Neutrophil (primary cell): ENCODE measurements at regions not wholly inside any gene's neighbourhood (a gene's known extent, or its start where the extent isn't known, plus 50 kb on each side); places are given as distances from the start of the nearest gene placed in this dataset.

Experiments
- H3K27ac ChIP-seq: fragments of 200-600 bp; sonication (generic); 2 replicates; pipeline ENCODE4 v1.5.1; 2016; ENCODE audit warnings: mild to moderate bottlenecking, moderate library complexity
- H3K27me3 ChIP-seq: fragments of 200-600 bp; sonication (generic); 2 replicates; pipeline ENCODE4 v1.6.0; 2016; ENCODE audit warnings: mild to moderate bottlenecking
- H3K36me3 ChIP-seq: fragments of 200-600 bp; sonication (generic); 2 replicates; pipeline ENCODE4 v1.5.1; 2017
- H3K4me1 ChIP-seq, 2 experiments: fragments of 200-600 bp in 1 of 2; sonication (generic) in 1 of 2; 1 replicate in 1 of 2; 2 replicates in 1 of 2; pipeline versions ENCODE4 v1.5.1 to v1.6.1; 2013 to 2016; ENCODE audit warnings: low read depth in 1 of 2, low read length in 1 of 2, mild to moderate bottlenecking in 1 of 2, moderate library complexity in 1 of 2; ENCODE audit not compliant: control insufficient read depth in 1 of 2, insufficient read depth in 1 of 2
- H3K4me3 ChIP-seq, 2 experiments: fragments of 200-600 bp in 1 of 2; sonication (generic) in 1 of 2; 1 replicate in 1 of 2; 2 replicates in 1 of 2; pipeline ENCODE4 v1.5.1; 2013 to 2016; ENCODE audit warnings: low read depth in 1 of 2, low read length in 1 of 2, mild to moderate bottlenecking in 1 of 2, moderate library complexity in 1 of 2
- H3K9me3 ChIP-seq: fragments of 200-600 bp; sonication (generic); 2 replicates; pipeline ENCODE4 v1.5.1; 2016
- TF ChIP-seq, protein P1 (sequence below): fragments of 200-600 bp; sonication (generic); IDR thresholded peaks from 2 replicates; pipeline ENCODE4 v1.5.1; 2016; ENCODE audit warnings: antibody characterized with exemption

DNA sequence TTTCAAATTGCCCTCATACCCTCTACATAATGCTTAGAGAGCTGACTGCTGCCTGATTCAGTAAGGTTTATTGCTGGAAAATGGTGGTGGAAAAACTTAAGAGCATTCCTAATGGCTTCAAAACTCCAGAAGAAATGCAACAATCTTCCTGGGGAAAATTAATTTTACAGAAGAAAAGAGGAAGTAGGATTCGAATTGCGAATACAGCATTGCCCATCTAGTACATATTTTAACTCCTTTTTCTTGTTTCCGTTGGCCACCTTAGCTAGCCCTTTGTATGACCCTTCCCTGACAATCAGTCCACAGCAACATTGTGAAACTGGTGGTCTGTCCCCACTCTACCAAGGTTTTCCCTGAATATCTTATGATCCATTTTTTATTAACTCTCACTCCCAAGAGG, 224.7 kb downstream of the MTX2 start:
- Histone ChIP-seq H3K4me1 (no peaks in the 10 kb centered on the region), H3K4me3 (no peak overlapping the region), H3K27ac (no peak overlapping the region), H3K9me3 (no peaks in the 10 kb centered on the region), H3K36me3 (no peaks in the 10 kb centered on the region), H3K27me3 (peaks cover 97% of the 10 kb centered on the region)
- TF ChIP-seq, protein P1, sequence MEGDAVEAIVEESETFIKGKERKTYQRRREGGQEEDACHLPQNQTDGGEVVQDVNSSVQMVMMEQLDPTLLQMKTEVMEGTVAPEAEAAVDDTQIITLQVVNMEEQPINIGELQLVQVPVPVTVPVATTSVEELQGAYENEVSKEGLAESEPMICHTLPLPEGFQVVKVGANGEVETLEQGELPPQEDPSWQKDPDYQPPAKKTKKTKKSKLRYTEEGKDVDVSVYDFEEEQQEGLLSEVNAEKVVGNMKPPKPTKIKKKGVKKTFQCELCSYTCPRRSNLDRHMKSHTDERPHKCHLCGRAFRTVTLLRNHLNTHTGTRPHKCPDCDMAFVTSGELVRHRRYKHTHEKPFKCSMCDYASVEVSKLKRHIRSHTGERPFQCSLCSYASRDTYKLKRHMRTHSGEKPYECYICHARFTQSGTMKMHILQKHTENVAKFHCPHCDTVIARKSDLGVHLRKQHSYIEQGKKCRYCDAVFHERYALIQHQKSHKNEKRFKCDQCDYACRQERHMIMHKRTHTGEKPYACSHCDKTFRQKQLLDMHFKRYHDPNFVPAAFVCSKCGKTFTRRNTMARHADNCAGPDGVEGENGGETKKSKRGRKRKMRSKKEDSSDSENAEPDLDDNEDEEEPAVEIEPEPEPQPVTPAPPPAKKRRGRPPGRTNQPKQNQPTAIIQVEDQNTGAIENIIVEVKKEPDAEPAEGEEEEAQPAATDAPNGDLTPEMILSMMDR, result no peak

DNA sequence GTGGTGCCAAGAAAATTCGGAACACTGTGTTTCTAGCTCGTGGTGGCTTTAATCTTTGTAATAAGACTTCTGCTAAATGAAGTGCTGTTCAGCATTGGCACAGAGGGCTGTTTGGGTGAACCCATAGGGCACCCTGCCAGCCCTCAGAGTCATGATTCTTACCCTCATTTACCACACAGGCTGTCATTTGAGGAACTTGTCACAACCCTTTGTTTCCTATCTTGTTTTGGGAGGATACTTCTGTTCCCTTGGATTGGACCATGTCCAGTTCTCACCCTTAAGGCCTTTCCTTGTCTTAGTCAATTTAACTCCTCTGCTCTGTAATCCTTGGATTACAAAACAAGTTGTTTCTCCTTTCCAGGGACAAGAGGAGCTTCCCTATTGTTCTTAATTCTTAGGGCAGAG, 225.7 kb downstream of the MTX2 start:
- Histone ChIP-seq H3K36me3 (no peaks in the 10 kb centered on the region), H3K27me3 (peaks cover 97% of the 10 kb centered on the region), H3K9me3 (no peaks in the 10 kb centered on the region), H3K4me3 (no peak overlapping the region), H3K4me1 (no peaks in the 10 kb centered on the region), H3K27ac (no peak overlapping the region)
- TF ChIP-seq, protein P1, result no peak

DNA sequence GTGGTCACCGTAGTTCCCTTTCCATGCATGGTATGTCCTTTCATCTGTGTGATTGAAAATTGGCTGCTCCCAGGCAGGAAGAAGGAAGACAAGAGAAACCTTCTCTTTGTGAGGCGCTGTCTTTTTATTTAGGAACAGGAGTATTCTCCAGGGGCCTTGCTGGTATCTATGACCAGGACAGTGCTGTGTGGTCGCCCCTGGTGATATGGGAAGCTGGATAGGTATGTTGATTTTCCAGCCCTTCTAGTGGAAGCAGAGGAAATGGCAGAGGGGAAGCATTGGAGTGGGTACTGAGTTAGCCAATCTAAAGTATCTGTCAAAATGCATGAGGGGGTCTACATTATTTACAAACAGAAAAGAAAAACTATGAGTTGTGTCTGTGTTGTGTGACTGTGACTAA, 226.6 kb downstream of the MTX2 start:
- no peaks in the 10 kb centered on the region for H3K36me3 ChIP-seq
- peaks cover 97% of the 10 kb centered on the region for H3K27me3 ChIP-seq
- TF ChIP-seq, protein P1, result no peak
- H3K4me3 ChIP-seq, result no peak overlapping the region
- no peaks in the 10 kb centered on the region for H3K9me3 ChIP-seq
- no peak overlapping the region for H3K27ac ChIP-seq
- H3K4me1 ChIP-seq, result no peaks in the 10 kb centered on the region

DNA sequence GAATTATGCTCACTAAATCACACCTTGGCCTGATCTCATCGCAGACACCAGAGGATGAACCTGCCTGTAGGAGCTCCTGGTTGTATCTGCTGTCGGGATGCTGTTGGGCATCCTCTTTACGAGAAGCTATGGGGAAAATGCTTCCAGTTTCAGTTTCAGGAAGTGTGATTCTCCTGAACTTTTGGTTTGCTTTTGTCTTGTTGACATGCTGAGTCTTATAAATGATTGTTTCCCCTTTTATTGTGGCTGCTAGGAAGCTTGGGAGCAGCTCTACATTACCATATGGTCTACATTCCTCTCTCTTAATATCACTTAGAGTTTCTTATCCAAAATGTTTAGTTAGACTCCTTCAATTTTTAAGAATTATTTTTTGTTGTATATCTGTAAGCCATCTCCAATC, 227.5 kb downstream of the MTX2 start:
- TF ChIP-seq, protein P1, result no peak
- Histone ChIP-seq H3K4me3 (no peak overlapping the region), H3K27ac (no peak overlapping the region), H3K36me3 (no peaks in the 10 kb centered on the region), H3K4me1 (no peaks in the 10 kb centered on the region), H3K27me3 (peaks cover 98% of the 10 kb centered on the region), H3K9me3 (no peaks in the 10 kb centered on the region)

DNA sequence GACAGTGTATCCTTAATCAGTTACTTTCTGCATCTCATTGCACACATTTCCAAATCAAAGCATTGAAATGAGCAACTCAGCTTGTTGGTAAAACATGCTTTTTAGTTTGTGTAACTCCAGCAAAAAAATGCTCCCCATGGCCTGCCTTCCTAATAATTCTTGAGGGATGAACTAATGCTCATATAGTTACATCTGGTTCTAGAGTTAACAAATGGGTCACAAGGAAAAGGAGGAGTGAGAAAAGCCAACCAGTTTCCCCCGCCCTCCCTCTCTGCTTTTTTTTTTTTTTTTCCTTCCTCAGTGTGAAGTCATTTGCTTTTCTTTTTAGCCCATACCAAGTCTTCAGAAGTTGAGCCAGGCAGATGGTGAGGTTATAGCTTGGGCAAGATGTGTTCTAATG, 231.7 kb downstream of the MTX2 start:
- H3K27ac ChIP-seq, result no peak overlapping the region
- TF ChIP-seq, protein P1, result no peak

DNA sequence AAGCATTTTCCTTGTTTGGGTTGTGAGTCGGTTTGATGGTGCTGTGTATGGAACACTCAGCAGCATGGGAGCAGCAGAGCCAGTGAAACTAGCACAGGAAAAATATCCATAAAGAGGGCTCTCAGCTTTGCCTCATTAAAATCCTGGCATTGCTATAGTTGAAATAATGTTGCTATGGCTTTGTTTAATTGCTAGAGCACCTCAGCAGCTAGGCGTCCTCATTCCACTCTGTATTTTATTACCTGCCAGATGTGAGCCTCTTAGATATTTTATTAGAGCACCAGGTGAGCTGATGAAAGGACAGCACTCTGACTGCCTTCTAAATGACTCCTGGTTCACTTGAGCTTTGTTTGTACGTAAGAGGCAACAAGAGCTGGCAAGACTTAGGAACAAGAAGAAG, 232.4 kb downstream of the MTX2 start:
- Histone ChIP-seq H3K9me3 (no peaks in the 10 kb centered on the region), H3K4me3 (no peak overlapping the region), H3K4me1 (no peaks in the 10 kb centered on the region), H3K27me3 (peaks cover 91% of the 10 kb centered on the region), H3K36me3 (no peaks in the 10 kb centered on the region), H3K27ac (no peak overlapping the region)
- TF ChIP-seq, protein P1, result no peak

More for the DNA sequence above, 231.7 kb downstream of the MTX2 start:
- Histone ChIP-seq H3K36me3 (no peaks in the 10 kb centered on the region), H3K4me3 (no peak overlapping the region), H3K4me1 (no peaks in the 10 kb centered on the region), H3K9me3 (no peaks in the 10 kb centered on the region), H3K27me3 (peaks cover 97% of the 10 kb centered on the region)
